HG03196 (cell line): ENCODE measurements at regions not wholly inside any gene's neighbourhood (a gene's known extent, or its start where the extent isn't known, plus 50 kb on each side); places are given as distances from the start of the nearest gene placed in this dataset.
"Not testable (repeated sequence)": the region's sequence is repeated elsewhere in the genome, so short reads cannot be mapped to it uniquely, and the experiment has no call there.

ENCODE experiments used
- ATAC-seq: cut with Tn5 transposase; IDR thresholded peaks from one replicate; pipeline ENCODE4 v1.9.1; 2021; ENCODE audit not compliant: unreplicated experiment

DNA sequence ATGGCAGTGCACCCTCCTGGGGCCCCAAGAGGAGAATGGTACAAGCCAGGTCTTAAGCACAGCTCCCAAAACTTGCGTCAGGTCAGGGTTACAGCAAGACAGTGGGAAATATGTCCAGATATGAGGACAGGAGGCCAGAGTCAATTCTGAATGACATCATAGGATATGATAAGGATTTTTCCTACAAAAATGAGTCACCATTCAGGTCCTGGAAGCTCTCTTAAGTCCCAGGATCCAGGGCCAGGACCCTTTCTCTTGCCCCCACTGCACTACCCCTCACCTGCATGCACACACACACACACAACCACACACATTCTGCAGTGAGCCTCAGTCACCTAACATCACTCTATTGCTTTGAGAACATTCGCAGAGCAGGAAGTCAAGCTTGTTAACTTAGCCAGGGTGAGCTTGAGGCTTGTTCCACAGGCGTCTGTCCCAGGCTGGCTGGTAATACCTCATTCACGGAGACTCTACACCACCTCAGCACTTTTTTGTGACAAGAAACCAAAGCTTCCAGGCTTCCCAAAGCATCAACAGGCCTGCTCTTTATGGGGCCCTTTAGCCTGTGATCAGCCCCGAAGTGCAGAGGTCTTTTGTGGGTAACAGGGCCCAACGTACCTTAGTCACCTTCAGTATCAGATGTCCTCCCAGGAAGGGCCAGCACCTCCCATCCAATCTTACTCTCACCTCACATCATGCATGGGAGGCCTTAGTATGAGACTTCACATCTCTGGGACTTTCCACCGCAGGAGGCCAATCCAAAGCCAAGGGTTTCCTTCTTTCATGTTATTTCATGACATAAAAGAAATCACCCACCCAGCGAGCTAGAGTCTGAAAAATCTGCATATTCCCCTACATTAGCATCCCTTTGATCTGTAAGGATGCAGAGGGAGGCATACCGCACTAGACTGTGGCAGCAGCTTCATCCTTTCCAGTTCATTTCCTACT lies 74.0 kb upstream of the LIPC start:
- no peak for ATAC-seq

DNA sequence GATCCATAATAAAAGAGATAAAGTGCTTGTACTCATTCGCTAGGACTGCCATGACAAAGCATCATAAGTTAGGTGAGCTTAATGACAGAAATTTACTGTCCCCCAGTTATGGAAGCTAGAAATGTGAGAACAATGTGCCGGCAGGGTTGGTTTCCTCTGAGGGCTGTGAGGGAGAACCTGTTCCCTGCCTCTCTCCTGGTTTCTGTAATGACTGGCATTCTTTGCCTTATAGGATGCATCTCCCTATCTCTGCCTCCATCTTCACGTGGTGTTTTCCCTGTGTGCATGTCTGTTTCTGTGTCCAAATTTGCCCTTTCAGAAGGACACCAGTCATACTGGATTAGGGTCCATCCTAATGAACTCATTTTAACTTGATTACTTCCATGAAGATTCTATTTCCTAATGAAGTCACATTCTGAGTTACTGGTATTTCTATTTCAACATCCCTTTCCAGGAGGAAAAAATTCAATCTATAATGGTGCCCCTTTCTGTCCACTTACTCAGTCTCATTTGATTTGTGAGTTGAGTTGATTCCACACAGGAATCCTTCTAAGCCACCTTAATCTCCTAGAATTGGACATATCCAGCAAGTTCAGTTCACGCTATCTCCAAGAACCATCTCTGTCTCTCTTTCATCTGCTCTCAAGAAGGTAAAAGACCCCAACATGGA lies 71.2 kb upstream of the LIPC start:
- no peak for ATAC-seq

- no peak for ATAC-seq
Measured at GRCh38 chr15:58361273-58361759, 70.5 kb upstream of the LIPC start.

GRCh38 chr15:58362262-58362922 lies 69.4 kb upstream of the LIPC start:
- no peak for ATAC-seq

DNA sequence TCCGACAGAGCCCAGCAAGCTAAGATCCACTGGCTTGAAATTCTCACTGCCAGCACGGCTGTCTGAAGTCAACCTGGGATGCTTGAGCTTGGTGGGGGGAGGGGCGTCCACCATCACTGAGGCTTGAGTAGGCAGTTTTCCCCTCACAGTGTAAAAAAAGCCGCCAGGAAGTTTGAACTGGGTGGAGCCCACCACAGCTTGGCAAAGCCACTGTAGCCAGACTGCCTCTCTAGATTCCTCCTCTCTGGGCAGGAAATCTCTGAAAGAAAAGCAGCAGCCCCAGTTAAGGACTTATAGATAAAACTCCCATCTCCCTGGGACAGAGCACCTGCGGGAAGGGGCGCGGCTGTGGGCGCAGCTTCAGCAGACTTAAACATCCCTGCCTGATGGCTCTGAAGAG lies 68.7 kb upstream of the LIPC start:
- not testable (repeated sequence) for ATAC-seq

DNA sequence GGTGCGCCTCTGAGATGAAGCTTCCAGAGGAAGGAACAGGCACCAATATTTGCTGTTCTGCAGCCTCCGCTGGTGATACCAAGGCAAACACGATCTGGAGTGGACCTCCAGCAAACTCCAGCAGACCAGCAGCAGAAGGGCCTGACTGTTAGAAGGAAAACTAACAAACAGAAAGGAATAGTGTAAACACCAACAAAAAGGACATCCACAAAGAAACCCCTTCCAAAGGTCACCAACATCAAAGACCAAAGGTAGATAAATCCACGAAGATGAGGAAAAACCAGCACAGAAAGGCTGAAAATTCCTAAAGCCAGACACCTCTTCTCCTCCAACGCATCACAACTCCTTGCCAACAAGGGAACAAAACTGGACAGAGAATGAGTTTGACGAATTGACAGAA lies 68.1 kb upstream of the LIPC start:
- ATAC-seq: not testable (repeated sequence)

- not testable (repeated sequence) for ATAC-seq
Measured at GRCh38 chr15:58365098-58365497, 66.7 kb upstream of the LIPC start.

DNA sequence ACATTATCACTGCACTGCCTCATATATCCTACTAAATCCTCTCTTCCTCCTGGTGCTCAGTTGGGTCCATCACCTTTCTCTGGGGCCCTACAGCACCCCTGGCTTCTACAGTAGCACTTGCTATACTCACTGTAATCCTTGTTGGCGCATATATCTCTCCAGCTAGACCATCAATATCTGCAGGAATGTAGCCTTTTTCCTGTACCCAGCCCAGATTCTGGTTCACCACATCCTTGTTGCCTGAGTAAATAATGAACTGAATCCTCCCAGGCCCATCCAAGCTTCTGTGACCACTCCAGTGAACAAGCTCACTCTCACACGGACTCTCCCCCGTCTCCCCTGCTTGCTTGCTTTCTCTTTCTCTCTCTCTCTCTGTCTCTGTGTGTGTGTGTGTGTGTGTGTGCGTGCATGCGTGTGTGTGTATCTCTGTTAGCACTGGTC lies 62.5 kb upstream of the LIPC start:
- ATAC-seq: no peak

DNA sequence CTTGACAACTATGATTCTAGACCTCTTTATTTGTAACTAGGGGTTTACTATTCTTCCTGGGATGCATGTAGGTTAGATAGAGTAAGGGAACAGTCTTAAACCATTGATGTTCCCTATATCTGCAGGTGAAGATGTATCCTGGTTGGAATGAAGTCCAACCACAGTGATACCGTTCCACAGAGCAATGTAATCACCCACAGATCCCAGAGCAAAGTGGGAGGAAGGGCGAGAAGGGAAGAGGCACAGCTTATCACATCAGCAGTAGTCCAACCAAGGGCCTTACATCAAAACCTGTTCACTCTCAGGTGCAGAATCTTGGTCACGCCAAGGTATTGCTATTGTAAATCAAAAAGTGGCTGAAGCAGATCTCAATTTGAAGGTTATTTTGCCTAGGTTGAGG lies 61.8 kb upstream of the LIPC start:
- ATAC-seq: no peak

DNA sequence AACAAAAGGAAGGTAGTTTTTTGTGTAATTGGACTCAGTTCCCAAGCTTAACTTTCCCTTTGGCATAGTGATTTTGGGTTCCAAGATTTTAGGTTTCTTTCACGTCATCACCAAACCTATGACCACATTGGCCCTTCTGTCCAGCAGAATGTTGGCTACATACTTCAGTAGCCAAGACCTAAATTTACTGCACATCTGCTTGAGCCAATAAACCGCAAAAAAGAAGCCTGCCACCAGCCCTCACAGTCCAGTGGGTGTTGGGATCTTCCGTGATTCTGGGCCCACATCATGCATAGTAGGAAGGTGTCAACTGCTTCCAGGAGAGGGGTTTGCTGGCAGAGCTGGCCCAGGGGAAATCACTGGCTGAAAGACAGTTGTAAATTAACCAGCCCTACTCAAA lies 57.6 kb upstream of the LIPC start:
- ATAC-seq: no peak

GRCh38 chr15:58377193-58377592 lies 54.6 kb upstream of the LIPC start:
- ATAC-seq: no peak

DNA sequence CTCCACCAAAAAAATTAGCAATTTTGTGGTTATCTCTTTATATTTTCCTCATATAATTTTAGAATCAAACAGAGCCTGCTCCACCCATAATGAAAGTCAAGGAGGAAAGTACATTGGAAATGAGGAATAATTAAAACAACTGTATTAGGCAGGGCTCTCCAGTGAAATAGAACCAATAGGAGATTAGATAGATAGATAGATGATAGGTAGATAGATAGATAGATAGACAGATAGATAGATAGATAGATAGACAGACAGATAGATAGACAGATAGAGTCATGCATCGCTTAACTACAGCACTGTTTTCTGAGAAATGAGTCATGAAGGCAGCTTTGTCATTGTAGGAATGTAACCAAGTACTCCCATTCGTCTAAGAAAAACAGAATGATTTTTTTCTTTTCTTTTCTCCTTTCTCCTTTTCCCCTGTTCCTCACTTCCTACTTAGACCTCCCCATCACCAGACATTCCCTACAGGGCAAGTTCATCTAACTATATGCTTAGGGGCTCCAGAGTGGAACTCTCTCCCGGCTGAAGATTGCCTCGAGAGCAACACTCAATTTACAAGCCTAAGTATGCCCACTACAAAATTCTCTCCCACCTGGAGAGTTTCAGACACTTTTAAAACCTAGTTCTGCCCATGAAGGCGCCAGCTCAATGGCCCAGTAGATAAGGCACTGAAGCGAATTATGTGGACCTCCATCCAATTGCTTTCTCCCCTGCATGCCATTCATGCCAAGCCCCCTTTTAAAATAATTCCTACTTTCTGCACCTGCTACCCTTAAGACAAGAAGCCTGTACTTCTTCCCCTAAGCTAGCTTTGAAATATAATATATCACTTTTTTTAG lies 53.3 kb upstream of the LIPC start:
- no peak for ATAC-seq

GRCh38 chr15:58379454-58379853 lies 52.3 kb upstream of the LIPC start:
- ATAC-seq: not testable (repeated sequence)

DNA sequence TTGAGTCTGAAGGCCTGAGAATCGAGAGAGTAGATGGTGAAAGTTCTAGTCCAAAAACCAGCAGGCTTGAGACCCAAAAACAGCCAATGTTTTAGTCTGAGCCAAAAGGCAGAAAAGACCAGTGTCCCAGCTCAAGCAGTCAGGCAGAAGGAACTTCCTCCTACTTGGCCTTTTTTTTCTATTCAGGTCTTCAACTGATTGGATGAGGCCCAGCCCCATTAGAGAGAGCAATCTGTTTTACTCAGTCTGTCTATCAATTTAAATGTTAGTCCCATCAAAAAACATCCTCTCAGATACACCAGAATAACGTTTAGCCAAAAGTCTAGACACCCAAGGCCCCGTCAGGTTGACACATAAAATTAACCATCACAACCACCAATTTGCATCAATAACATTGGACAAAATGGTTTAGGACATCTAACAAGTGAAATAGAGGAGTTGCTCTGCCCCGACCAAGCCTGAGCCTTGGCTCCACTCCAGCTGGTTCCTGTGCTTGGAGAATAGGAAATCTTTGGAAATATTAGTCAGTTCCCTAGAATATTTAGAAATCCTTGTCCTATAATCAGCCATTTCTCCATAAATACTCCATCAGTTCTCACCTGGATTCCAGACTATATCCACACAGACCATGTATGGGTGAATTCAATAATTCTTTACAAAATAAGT lies 51.4 kb upstream of the LIPC start:
- no peak for ATAC-seq

DNA sequence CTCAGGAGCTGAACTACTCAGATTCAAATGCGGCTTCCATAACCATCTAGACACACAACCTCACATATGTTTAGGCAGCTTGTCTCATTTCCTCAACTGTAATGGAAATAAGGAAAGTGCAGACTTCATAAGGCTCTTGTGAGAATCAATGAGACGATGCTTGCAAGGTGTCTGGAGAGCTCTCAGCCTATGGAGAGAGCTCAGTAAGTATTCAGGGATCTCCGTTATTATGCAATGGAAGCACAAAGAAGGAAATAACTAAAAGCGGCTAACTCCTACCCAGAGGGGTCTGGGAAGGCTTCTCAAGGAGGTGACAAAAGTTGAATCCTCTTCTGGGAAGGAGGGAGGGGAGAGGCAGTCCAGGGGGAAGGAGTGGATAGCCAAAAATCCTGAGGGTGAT lies 50.1 kb upstream of the LIPC start:
- ATAC-seq: no peak
